IgD-negative memory B cell (primary cell): ENCODE measurements at regions not wholly inside any gene's neighbourhood (a gene's known extent, or its start where the extent isn't known, plus 50 kb on each side); places are given as distances from the start of the nearest gene placed in this dataset.

Source experiments
- H3K27ac Mint-ChIP-seq, 3 donors: one replicate each; pipeline ENCODE4 v1.8.0; 2020 to 2022; ENCODE audit warnings: mild to moderate bottlenecking in 3 of 3, mixed read lengths in 3 of 3, moderate library complexity in 1 of 3
- H3K27me3 Mint-ChIP-seq: one replicate; pipeline ENCODE4 v1.8.0; 2021; ENCODE audit warnings: mixed read lengths
- H3K36me3 Mint-ChIP-seq: one replicate; pipeline ENCODE4 v1.8.0; 2020; ENCODE audit warnings: mild to moderate bottlenecking, mixed read lengths
- H3K4me1 Mint-ChIP-seq, 3 donors: one replicate each; pipeline ENCODE4 v1.8.0; 2020 to 2022; ENCODE audit warnings: mixed read lengths in 3 of 3, mild to moderate bottlenecking in 1 of 3
- H3K4me3 Mint-ChIP-seq, 4 donors: one replicate each; pipeline ENCODE4 v1.8.0; 2020 to 2022; ENCODE audit warnings: mild to moderate bottlenecking in 4 of 4, mixed read lengths in 4 of 4, moderate library complexity in 3 of 4
- H3K9me3 Mint-ChIP-seq, 3 donors: one replicate each; pipeline ENCODE4 v1.8.0; 2020 to 2021; ENCODE audit warnings: mixed read lengths in 3 of 3, mild to moderate bottlenecking in 1 of 3

- Mint-ChIP-seq H3K27me3 (no peaks in the 10 kb centered on the region), H3K27ac (peak overlapping the region in 2 of 3 donors; percentile 17 to 81), H3K4me3 (peak overlapping the region in 3 of 4 donors; percentile 7 to 81 (median 66)), H3K4me1 (peaks cover 16 to 34% (median 20%) of the 10 kb centered on the region in 3 donors), H3K36me3 (peaks cover 2% of the 10 kb centered on the region), H3K9me3 (no peaks in the 10 kb centered on the region)
Observed at GRCh38 chrX:10085223-10085622, 71.6 kb upstream of the CLCN4 start.

- peak overlapping the region in 1 of 3 donors; percentile 60 for H3K27ac Mint-ChIP-seq
- H3K27me3 Mint-ChIP-seq, result no peaks in the 10 kb centered on the region
- H3K9me3 Mint-ChIP-seq, result peaks cover 0 to 1% (median 0%) of the 10 kb centered on the region in 3 donors
- H3K4me1 Mint-ChIP-seq, result peaks cover 16 to 34% (median 20%) of the 10 kb centered on the region in 3 donors
- H3K36me3 Mint-ChIP-seq, result peaks cover 2% of the 10 kb centered on the region
- H3K4me3 Mint-ChIP-seq, result no peak overlapping the region
Observed at GRCh38 chrX:10086676-10087075, 70.1 kb upstream of the CLCN4 start.

GRCh38 chrX:10087391-10087790, 69.4 kb upstream of the CLCN4 start:
- Mint-ChIP-seq H3K4me1 (peaks cover 16 to 34% (median 20%) of the 10 kb centered on the region in 3 donors), H3K9me3 (peaks cover 0 to 2% (median 0%) of the 10 kb centered on the region in 3 donors), H3K4me3 (no peak overlapping the region)

GRCh38 chrX:10089378-10089795, 67.4 kb upstream of the CLCN4 start:
- peaks cover 7 to 23% (median 9%) of the 10 kb centered on the region in 3 donors for H3K4me1 Mint-ChIP-seq
- H3K4me3 Mint-ChIP-seq, result no peak overlapping the region
- no peak overlapping the region for H3K27ac Mint-ChIP-seq
- H3K9me3 Mint-ChIP-seq, result peaks cover 0 to 2% (median 0%) of the 10 kb centered on the region in 3 donors
- H3K36me3 Mint-ChIP-seq, result peaks cover 2% of the 10 kb centered on the region
- H3K27me3 Mint-ChIP-seq, result no peaks in the 10 kb centered on the region

More at GRCh38 chrX:10087391-10087790, 69.4 kb upstream of the CLCN4 start:
- no peak overlapping the region for H3K27ac Mint-ChIP-seq
- peaks cover 2% of the 10 kb centered on the region for H3K36me3 Mint-ChIP-seq
- no peaks in the 10 kb centered on the region for H3K27me3 Mint-ChIP-seq

GRCh38 chrX:10090319-10090718, 66.5 kb upstream of the CLCN4 start:
- Mint-ChIP-seq H3K9me3 (peaks cover 0 to 2% (median 0%) of the 10 kb centered on the region in 3 donors), H3K36me3 (peaks cover 2% of the 10 kb centered on the region), H3K4me1 (peaks cover 2 to 16% (median 3%) of the 10 kb centered on the region in 3 donors), H3K4me3 (no peak overlapping the region), H3K27ac (peak overlapping the region in 1 of 3 donors; percentile 12), H3K27me3 (no peaks in the 10 kb centered on the region)

- Mint-ChIP-seq H3K27ac (no peak overlapping the region), H3K4me1 (peaks cover 9 to 17% (median 12%) of the 10 kb centered on the region in 3 donors), H3K36me3 (peaks cover 2% of the 10 kb centered on the region), H3K9me3 (peaks cover 0 to 5% (median 0%) of the 10 kb centered on the region in 3 donors), H3K27me3 (no peaks in the 10 kb centered on the region), H3K4me3 (no peak overlapping the region)
Observed at GRCh38 chrX:10095246-10095645, 61.5 kb upstream of the CLCN4 start.

DNA sequence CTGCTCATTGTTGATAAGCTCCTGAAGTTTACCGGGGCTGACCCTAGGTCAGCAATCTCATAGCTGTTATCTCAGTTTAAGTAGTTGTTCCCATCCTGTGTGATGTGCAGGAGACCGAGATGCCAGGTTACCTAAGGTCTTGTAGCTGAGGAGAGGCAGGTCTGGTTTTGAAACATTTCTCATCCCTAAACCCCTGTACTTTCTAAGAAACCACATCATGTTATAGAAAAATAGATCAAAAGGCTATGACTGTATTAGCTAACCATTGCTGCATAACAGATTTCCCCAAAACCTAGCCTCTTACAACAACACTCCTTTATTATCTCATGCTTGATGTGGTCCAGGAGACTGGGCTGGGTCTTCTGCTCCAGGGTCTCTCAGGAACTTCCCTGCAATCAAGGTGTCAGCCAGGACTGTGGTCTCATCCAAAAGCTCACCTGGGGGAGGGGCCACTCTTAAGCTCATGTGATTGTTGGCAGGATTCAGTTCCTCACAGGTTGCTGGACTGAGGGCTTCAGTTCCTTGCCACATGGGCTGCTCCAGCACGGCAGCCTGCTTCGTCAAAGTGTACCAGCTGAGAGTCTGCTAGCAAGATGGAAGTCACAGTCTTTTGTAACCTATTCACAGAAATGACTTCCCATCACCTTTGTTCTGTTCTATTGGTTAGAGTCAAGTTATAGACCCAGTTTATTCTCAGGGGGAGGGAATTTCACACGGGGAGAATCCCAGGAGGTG, 60.9 kb upstream of the CLCN4 start:
- Mint-ChIP-seq H3K9me3 (peaks cover 0 to 5% (median 0%) of the 10 kb centered on the region in 3 donors), H3K36me3 (no peaks in the 10 kb centered on the region), H3K27me3 (no peaks in the 10 kb centered on the region), H3K4me1 (peaks cover 9 to 17% (median 15%) of the 10 kb centered on the region in 3 donors), H3K27ac (peak overlapping the region in 2 of 3 donors; percentile 47 to 51), H3K4me3 (peak overlapping the region in 2 of 4 donors; percentile 79)

DNA sequence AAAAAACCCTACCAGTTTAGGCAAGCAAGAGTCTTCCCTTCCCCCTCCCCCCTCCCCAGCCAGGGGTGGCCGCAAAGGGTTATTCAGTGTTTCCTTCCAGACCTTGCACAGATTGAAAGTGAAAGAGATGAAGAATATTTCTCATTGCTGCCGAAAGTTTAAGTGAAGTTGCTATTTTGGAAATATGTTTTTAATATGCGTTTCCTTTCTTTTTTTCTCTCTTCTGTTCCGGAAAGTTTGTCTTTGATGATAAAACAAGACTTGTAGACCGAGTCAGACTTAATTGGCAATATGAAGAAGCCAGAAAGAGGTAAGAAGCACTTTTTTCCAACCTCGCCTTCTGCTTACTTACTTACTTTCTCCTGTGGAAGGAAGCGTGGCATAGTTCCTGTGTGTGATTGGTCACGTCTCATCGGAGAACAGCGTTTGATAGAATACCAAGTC, 58.5 kb upstream of the CLCN4 start:
- Mint-ChIP-seq H3K9me3 (peaks cover 0 to 3% (median 0%) of the 10 kb centered on the region in 3 donors), H3K36me3 (no peaks in the 10 kb centered on the region), H3K4me1 (peaks cover 9 to 25% (median 20%) of the 10 kb centered on the region in 3 donors), H3K27me3 (peaks cover under 1% of the 10 kb centered on the region), H3K27ac (peak overlapping the region; percentile 86 to 94 (median 90)), H3K4me3 (peak overlapping the region; percentile 87 to 94 (median 91))

DNA sequence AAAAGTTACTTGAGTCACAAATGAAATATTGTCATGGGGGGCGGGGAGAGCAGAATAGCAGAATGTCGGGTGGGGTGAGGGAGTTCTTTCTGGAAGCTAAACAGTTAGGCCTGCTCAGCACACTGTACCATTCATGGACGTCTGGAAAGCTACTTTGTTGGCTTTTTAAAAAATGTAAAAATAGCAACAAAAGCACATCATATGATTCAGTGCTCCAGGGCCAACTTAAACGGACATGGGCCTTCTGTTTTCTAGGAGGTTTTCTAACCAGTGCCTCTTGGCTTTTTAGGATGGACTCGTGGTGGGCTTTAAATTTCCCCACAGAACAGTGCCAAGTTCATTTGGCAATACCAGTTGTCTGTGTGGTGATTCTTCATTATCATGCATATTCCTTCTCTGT, 57.4 kb upstream of the CLCN4 start:
- Mint-ChIP-seq H3K27me3 (peaks cover 3% of the 10 kb centered on the region), H3K4me1 (peaks cover 9 to 25% (median 20%) of the 10 kb centered on the region in 3 donors), H3K27ac (peak overlapping the region in 2 of 3 donors; percentile 86 to 90), H3K36me3 (no peaks in the 10 kb centered on the region), H3K9me3 (peaks cover 0 to 3% (median 0%) of the 10 kb centered on the region in 3 donors), H3K4me3 (peak overlapping the region; percentile 87 to 94 (median 91))

DNA sequence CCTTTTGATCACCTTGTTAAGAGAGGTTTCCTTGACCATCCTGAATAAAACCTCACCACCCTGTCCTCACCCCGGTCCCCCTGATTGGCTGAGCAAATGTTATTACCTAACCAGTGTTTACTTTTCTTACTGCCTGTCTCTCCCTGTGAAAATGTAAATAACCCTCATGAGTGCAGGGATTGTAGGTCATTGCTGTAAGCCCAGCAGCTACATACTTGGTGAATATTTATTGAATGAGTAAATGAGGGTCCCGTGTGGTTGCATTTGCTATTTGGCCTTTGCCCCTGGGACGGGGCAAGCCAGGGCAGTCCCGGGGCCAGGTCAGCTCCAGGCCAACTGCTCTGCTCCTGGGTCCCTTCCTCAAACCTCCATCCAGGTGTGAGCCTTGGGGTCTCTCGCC, 55.5 kb upstream of the CLCN4 start:
- H3K9me3 Mint-ChIP-seq, result peaks cover 0 to 3% (median 0%) of the 10 kb centered on the region in 3 donors
- peaks cover 13 to 33% (median 32%) of the 10 kb centered on the region in 3 donors for H3K4me1 Mint-ChIP-seq
- H3K4me3 Mint-ChIP-seq, result peak overlapping the region in 1 of 4 donors; percentile 69
- H3K27me3 Mint-ChIP-seq, result peaks cover 3% of the 10 kb centered on the region
- H3K27ac Mint-ChIP-seq, result peak overlapping the region in 1 of 3 donors; percentile 39
- H3K36me3 Mint-ChIP-seq, result no peaks in the 10 kb centered on the region

DNA sequence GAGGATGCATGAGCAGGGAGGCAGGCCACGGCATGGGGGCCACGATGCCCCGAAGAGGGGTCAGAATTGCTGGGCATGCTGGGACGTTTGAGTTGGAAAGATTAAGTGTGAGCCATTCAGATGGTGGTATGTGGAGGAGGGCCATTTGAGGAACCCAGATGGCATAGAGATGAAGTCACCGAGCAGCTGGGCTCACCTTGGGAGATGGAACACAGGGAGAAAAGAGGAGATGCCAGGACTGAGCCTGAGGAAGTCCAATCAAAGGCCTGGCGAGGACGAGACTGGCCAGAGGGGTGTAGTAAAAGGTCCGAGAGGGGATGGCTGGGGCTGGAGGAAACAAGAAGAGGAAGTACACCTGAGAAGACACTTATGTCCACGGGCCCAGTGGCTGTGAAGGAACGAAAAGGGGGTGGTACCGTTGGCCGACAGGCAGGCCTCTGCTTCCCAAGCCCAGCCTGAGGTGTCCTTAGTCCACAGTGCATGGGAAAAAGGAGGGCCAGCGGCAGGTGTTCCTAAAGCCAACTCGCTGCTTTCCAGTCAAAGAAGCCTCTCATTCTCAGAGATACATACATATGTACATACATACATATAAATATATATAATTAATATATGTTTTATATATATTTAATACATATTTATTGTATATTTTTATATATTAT, 54.6 kb upstream of the CLCN4 start:
- H3K9me3 Mint-ChIP-seq, result no peaks in the 10 kb centered on the region
- peaks cover 3% of the 10 kb centered on the region for H3K27me3 Mint-ChIP-seq
- H3K4me1 Mint-ChIP-seq, result peaks cover 15 to 40% (median 37%) of the 10 kb centered on the region in 3 donors
- peak overlapping the region in 2 of 4 donors; percentile 59 to 81 for H3K4me3 Mint-ChIP-seq
- H3K27ac Mint-ChIP-seq, result peak overlapping the region in 2 of 3 donors; percentile 9 to 45
- no peaks in the 10 kb centered on the region for H3K36me3 Mint-ChIP-seq

GRCh38 chrX:10103023-10103422, 53.8 kb upstream of the CLCN4 start:
- peaks cover 15 to 44% (median 42%) of the 10 kb centered on the region in 3 donors for H3K4me1 Mint-ChIP-seq
- H3K36me3 Mint-ChIP-seq, result no peaks in the 10 kb centered on the region
- no peak overlapping the region for H3K27ac Mint-ChIP-seq
- H3K9me3 Mint-ChIP-seq, result no peaks in the 10 kb centered on the region
- H3K4me3 Mint-ChIP-seq, result no peak overlapping the region
- H3K27me3 Mint-ChIP-seq, result peaks cover 3% of the 10 kb centered on the region

DNA sequence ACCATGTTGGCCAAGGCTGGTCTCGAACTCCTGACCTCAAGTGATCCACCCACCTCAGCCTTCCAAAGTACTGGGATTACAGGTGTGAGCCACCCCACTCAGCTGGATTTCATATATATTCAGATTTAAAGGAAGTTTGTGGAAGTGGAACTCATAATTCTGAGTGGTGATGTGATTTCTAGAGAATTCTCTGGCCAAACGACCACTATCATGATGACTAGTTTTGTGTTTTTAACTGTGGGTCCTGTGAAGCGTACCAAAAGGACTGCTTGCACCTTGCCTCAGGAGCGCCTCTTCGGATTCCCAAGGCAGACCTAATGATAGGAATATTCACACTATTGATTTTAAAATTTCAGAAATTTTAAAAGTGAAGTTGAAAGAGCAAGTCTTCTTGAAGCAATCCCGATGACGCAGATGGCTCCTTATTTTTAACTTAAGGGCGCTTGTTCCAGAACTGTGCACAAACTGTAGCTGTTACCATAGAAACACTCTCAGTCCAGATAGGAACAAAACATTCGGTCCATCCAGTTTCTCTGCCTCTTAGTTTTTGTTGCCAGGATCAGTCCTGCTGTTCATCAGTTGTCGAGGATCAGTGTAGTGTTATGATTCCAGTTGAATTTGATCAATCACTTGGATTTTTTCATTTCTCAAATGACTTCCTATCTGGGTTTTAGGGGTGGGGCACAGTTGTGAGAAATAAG, 51.7 kb upstream of the CLCN4 start:
- no peaks in the 10 kb centered on the region for H3K36me3 Mint-ChIP-seq
- H3K9me3 Mint-ChIP-seq, result no peaks in the 10 kb centered on the region
- peaks cover 26 to 49% (median 42%) of the 10 kb centered on the region in 3 donors for H3K4me1 Mint-ChIP-seq
- peak overlapping the region in 3 of 4 donors; percentile 36 to 66 (median 43) for H3K4me3 Mint-ChIP-seq
- H3K27me3 Mint-ChIP-seq, result peaks cover 3% of the 10 kb centered on the region
- peak overlapping the region in 2 of 3 donors; percentile 31 to 81 for H3K27ac Mint-ChIP-seq

- no peaks in the 10 kb centered on the region for H3K9me3 Mint-ChIP-seq
- peaks cover 3% of the 10 kb centered on the region for H3K27me3 Mint-ChIP-seq
- peak overlapping the region; percentile 28 to 89 (median 74) for H3K4me3 Mint-ChIP-seq
- H3K36me3 Mint-ChIP-seq, result no peaks in the 10 kb centered on the region
- H3K4me1 Mint-ChIP-seq, result peaks cover 34 to 57% (median 55%) of the 10 kb centered on the region in 3 donors
- H3K27ac Mint-ChIP-seq, result peak overlapping the region; percentile 76 to 96 (median 81)
Observed at GRCh38 chrX:10106806-10107205, 50.0 kb upstream of the CLCN4 start.
